ENCODE measurements at regions not wholly inside any gene's neighbourhood (a gene's known extent, or its start where the extent isn't known, plus 50 kb on each side); places are given as distances from the start of the nearest gene placed in this dataset.

DNA sequence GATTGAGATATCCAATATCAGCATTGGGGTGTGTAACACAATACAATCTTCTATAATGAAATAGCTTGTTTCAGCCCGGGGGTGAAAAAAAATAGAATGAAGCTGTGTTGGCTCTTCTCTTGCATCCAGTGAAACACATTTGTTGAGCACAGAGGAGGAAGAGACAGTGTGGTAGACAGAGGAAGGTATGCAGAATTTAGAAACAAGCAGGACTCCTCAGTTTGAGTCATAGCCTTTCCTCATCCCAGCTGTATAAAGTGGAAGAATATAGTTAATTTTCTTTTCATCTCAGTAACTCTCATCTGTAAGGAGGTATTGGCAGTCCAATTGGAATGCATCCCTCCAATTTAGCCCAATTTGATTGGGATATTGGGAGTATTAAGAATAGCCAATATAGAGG is 302.2 kb upstream of the VLDLR start:
- DNase-seq = no peak

GRCh38 chr9:2320114-2320513 is 301.5 kb upstream of the VLDLR start:
- DNase-seq = no peak

DNA sequence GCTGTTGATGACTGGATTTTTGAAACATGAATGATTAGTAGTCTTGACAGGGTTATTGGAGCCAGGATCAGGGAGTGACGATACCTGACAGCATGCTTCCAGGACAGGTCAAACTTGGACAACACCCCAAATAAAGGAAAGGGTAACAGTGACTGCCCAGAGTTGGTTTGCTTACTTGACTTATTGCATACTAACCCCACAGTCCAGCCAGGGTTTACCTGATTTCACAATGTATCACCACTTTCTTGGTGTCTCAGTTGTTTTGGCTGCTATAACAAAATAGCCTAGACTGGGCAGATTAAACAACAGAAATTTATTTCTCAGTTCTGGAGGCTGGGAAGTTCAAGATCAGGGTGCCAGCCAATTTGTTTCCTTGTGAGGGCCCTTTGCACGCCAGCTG is 301.0 kb upstream of the VLDLR start:
- no peak for DNase-seq

DNA sequence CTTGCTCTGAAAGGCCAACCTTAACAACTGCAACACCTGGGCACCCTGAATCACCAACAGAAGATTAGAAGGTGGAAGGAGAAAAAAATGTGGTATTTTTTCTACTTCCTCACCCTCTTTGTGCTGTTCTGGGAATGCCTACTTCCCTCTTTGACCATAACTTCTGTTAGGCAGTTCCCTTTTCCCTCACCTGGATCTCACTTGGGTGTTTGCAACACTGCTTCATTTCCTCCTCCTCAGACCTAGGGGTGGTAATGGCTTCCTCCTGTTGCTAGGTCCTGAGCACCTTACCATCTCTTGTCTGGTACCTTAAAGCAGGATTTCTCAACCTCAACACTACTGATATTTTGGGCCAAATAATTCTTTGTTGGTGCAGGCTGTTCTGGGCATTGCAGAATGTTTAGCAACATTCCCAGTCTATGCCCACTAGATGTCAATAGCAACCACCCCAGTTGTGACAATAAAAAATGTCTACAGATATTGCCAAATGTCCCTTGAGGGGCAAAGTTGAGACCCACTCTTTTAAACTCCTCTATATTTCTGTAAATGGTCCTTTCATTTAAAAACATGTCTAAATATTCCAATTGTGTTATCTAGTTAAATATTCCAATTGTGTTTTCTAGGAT is 300.0 kb upstream of the VLDLR start:
- no peak for DNase-seq

- DNase-seq = no peak
Measured at GRCh38 chr9:2324742-2325141, 296.8 kb upstream of the VLDLR start.

GRCh38 chr9:2332663-2333062 is 288.9 kb upstream of the VLDLR start:
- DNase-seq = no peak

DNA sequence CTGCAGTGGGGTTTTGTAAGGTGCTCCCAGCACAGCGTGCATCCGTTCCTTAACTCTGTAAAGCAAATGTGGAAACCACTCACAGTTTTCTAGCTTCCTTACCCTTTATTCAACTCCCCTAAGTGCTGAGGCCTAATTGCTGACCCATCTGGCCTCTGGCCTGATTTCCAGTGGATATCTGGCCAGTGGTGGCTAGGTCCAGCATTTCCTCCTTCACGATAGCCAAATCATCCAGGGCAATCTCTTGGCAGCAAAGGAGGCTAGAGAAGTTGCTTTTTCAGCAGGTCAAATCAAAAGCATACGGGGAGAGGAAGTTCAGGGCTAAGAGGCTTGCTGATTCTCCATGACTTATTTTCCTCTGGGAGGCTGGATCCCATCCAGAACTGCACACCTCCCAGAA is 286.3 kb upstream of the VLDLR start:
- no peak for DNase-seq

DNA sequence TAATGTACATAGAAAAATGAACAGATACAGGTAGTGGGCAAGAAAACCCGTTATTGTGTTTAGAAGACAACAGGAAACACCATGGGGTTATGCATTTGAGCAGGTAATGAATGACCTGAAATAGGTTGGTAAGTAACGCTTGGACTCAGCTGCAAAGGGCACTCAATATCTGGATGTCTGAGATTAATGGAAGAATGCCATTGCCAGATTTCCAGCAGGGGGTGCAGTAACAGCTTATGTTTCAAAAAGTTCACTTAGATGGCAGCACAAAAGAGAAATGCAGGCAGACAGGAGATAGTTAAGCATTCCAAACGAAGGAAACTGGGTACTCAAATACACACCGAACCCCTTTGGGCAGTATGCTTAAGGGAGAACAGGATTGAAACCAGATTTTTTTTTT is 285.5 kb upstream of the VLDLR start:
- no peak for DNase-seq

DNA sequence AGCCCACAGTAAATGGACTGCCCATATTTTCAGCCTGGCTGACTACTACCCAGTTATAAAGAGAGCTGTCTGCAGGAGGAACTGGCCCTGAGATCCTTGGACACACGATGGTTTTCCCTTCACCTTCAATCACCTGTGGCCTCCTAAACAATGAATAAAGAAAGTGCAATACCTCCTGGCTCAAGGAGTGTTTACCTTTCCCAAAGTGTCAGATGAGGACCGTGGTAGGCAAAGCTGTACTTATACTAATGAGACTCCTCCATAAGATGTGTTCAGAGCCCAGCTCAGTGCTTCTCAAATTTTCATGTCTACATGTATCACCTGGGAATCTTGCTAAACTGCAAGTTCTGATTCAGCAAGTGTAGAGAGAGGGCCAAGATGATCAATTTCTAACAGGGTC is 284.5 kb upstream of the VLDLR start:
- DNase-seq = no peak

GRCh38 chr9:2337627-2338026 is 284.0 kb upstream of the VLDLR start:
- no peak for DNase-seq

GRCh38 chr9:2338777-2339365 is 282.7 kb upstream of the VLDLR start:
- no peak for DNase-seq

GRCh38 chr9:2339416-2339815 is 282.2 kb upstream of the VLDLR start:
- no peak for DNase-seq

DNA sequence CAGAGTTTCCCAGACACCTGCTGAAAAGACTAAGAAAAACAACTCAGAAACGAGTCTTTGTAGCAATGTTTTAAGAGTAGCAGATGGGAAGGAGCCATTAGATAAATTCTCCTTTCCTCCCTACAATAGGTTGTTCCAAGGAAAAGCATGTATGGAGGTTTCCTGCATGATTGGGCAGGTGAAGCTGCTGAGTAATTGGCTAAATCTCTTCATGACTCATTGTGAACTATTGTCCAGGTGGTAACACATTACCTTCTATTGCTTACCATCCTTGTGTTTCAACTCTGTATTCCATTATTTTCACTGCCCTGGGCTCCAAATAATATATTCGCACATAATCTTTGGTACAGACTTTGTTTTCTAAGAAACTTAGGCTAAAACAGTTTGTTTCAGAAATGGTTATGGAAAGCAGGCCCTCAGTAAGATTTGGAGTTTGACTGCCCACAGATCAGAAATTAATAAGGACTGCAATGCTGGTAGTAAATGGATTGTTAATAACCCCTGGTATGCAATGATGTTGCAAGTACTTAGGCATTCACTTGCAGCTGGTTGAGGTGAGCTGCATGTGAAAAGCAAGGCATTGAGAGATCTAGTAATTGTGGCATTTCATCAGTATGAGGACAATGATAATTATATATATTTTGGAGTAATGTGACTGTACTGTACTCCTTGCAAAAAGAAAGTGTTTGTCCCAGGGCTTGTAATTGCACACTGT is 281.4 kb upstream of the VLDLR start:
- no peak for DNase-seq

GRCh38 chr9:2341126-2341525 is 280.5 kb upstream of the VLDLR start:
- no peak for DNase-seq

GRCh38 chr9:2341956-2342355 is 279.6 kb upstream of the VLDLR start:
- DNase-seq = no peak

DNA sequence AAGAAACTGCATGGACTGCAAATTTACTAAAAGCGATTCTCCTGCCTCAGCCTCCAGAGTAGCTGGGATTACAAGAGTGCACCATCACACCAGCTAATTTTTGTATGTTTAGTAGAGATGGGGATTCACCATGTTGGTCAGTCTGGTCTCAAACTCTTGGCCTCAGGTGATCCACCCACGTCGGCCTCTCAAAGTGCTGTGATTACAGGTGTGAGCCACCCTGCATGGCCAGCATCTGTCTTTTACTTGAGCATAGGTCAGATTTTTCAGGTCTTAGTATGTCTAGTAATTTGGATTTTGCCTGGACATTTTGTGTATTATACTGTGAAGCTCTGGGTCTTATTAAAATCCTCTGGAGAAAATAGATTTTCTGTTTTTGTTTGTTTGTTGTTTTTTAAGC is 277.8 kb upstream of the VLDLR start:
- no peak for DNase-seq

- DNase-seq = no peak
Measured at GRCh38 chr9:2344436-2344835, 277.2 kb upstream of the VLDLR start.

- no peak for DNase-seq
Measured at GRCh38 chr9:2345013-2345412, 276.6 kb upstream of the VLDLR start.

DNA sequence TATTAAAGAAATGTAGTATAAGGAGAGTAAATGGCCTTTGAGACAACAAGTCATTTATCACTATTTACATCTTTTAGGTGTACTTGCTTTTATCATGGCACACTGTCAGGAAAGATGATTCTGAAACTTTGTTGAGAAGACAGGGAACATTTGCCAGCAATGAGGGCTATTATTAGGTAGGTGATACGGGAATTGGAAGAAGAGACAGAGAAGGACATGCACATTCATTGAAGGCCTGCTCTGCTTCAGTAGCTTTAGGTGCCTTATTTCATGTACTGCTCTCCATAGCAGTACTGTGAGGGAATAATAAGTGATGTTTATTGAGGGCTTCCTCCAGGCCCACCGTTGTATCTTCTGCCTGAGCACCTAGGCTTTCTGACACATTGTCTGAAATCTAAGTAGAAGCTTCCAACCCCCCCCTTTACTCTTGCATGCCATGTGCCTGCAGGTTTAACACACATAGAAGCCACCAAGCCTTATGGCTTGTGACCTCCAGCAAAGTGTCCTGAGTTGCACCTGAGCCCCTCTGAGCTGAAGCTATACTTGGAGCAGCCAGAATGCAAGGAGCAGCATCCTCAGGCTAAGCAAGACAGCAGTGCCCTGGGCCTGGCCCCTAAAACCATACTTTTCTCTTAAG is 275.2 kb upstream of the VLDLR start:
- DNase-seq = no peak

GRCh38 chr9:2351324-2351723 is 270.3 kb upstream of the VLDLR start:
- DNase-seq = no peak

GRCh38 chr9:2354216-2354615 is 267.4 kb upstream of the VLDLR start:
- no peak for DNase-seq

- no peak for DNase-seq
Measured at GRCh38 chr9:2354856-2355696, 266.5 kb upstream of the VLDLR start.

DNA sequence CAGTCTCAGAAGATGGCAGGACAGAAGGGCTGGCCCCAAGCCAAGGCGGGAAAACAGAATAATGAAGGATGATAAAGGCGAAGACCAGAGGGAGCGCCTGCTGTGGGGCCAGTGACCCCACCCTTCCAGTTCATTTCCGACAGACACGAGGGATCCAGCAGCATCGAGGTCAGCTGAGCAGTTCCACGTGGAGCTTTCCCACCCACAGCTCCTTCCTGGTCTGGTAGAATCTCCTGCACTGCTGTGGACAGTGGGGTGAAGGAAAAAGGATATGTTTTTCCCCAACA is 265.9 kb upstream of the VLDLR start:
- no peak for DNase-seq

All from DMS 273 treated with DMSO at 0.1 percent for 48 hours (cell line).